Ascending aorta (tissue), 2 donors: ENCODE measurements at regions not wholly inside any gene's neighbourhood (a gene's known extent, or its start where the extent isn't known, plus 50 kb on each side); places are given as distances from the start of the nearest gene placed in this dataset.

Source experiments
- DNase-seq, 2 donors: peaks; one replicate each; pipeline ENCODE4 v3.0.0-alpha.2; 2019; ENCODE audit warnings: low spot score in 2 of 2
- H3K27ac ChIP-seq, 2 donors: fragments of 200-600 bp; sonication (generic); one replicate each; pipeline ENCODE4 v1.5.1; 2016 to 2017; ENCODE audit warnings: mild to moderate bottlenecking in 1 of 2
- H3K27me3 ChIP-seq: fragments of 200-600 bp; sonication (generic); one replicate; pipeline ENCODE4 v1.5.1; 2017
- H3K36me3 ChIP-seq, 2 donors: fragments of 200-600 bp; sonication (generic); one replicate each; pipeline ENCODE4 v1.5.1; 2016
- H3K4me1 ChIP-seq, 2 donors: fragments of 200-600 bp; sonication (generic); one replicate each; pipeline ENCODE4 v1.5.1; 2016 to 2017; ENCODE audit warnings: mild to moderate bottlenecking in 1 of 2
- H3K4me3 ChIP-seq, 2 donors: fragments of 200-600 bp; sonication (generic); one replicate each; pipeline ENCODE4 v1.5.1; 2016 to 2017; ENCODE audit warnings: mild to moderate bottlenecking in 1 of 2
- H3K9me3 ChIP-seq, 2 donors: fragments of 200-600 bp; sonication (generic); one replicate each; pipeline ENCODE4 v1.5.1; 2016
- CTCF ChIP-seq, 3 experiments: fragments of 200-600 bp in 2 of 3; fragments of 450-650 bp in 1 of 3; sonication (generic) in 2 of 3; IDR thresholded peaks; one replicate each; pipeline ENCODE4 v1.5.1; 2016 to 2019; ENCODE audit warnings: antibody characterized with exemption in 3 of 3, mild to moderate bottlenecking in 1 of 3, moderate library complexity in 1 of 3
- intact Hi-C: fragments of 100-400 bp; cut with DNase I; formaldehyde crosslinking; loops from one replicate; pipeline ENCODE4 v1.15.1; 2023

DNA sequence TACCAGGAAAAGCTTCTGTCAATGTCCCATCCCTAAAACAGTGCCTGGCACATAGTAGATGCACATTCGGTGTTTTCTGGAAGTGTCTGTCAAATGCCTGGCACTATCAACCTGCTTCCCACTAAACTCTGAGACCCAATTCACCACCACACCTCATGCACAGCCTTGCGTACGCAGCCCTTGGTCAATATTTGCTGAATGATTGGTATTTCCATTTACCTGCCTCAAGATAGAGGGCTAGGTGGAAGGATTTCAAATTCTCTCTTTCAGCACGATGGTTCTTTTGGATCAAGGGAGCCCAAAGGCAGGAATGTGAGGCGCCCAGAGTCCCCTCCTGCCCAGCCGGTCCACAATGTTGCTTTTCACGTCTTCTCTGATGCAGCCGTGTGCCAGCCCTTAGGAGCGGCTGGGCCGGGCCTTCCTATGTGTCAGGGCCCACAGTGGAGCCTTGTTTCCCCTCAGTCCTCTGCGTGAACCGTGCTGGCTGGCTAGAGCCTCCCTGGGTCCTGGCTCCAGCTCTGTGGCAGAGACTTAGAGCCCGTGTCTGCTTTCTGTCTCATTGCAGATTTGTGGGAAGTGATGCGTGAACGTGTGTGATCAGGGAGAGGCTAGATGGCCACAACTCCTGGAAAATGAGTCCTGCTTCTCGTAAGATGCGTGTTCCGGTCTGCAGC is 99.9 kb upstream of the RFLNA start:
- no peaks in the 10 kb centered on the region for H3K9me3 ChIP-seq
- H3K4me1 ChIP-seq, result peaks cover 0 to 2% of the 10 kb centered on the region in 2 donors
- H3K4me3 ChIP-seq, result no peak overlapping the region
- no peak overlapping the region for H3K27ac ChIP-seq
- no peak for TF ChIP-seq CTCF (IDR thresholded peaks at IDR 0.05)
- no peak for DNase-seq
- H3K36me3 ChIP-seq, result no peaks in the 10 kb centered on the region
- H3K27me3 ChIP-seq, result no peaks in the 10 kb centered on the region
- intact Hi-C loops, result no loop called here

- no peak for DNase-seq
- Histone ChIP-seq H3K27ac (no peak overlapping the region), H3K9me3 (no peaks in the 10 kb centered on the region), H3K36me3 (no peaks in the 10 kb centered on the region), H3K27me3 (no peaks in the 10 kb centered on the region), H3K4me3 (no peak overlapping the region), H3K4me1 (peaks cover 0 to 2% of the 10 kb centered on the region in 2 donors)
- no peak for TF ChIP-seq CTCF (IDR thresholded peaks at IDR 0.05)
- intact Hi-C loops, result no loop called here
Measured at GRCh38 chr12:124195567-124195942, 99.3 kb upstream of the RFLNA start.

GRCh38 chr12:124196236-124196635 is 98.7 kb upstream of the RFLNA start:
- H3K27ac ChIP-seq, result no peak overlapping the region
- no peaks in the 10 kb centered on the region for H3K27me3 ChIP-seq
- H3K4me3 ChIP-seq, result no peak overlapping the region
- H3K4me1 ChIP-seq, result peaks cover 0 to 2% of the 10 kb centered on the region in 2 donors
- intact Hi-C loops, result no loop called here
- H3K36me3 ChIP-seq, result no peaks in the 10 kb centered on the region
- TF ChIP-seq CTCF (IDR thresholded peaks at IDR 0.05), result no peak
- DNase-seq, result no peak
- H3K9me3 ChIP-seq, result no peaks in the 10 kb centered on the region

- Histone ChIP-seq H3K4me1 (no peaks in the 10 kb centered on the region), H3K36me3 (no peaks in the 10 kb centered on the region), H3K4me3 (no peak overlapping the region), H3K9me3 (peaks cover 4 to 17% of the 10 kb centered on the region in 2 donors), H3K27me3 (no peaks in the 10 kb centered on the region), H3K27ac (no peak overlapping the region)
- intact Hi-C loops, result no loop called here
- no peak for TF ChIP-seq CTCF (IDR thresholded peaks at IDR 0.05)
- DNase-seq, result no peak
Measured at GRCh38 chr12:124201248-124201647, 93.6 kb upstream of the RFLNA start.

GRCh38 chr12:124203176-124203575 is 91.7 kb upstream of the RFLNA start:
- H3K27ac ChIP-seq, result no peak overlapping the region
- no peaks in the 10 kb centered on the region for H3K27me3 ChIP-seq
- peaks cover 4 to 17% of the 10 kb centered on the region in 2 donors for H3K9me3 ChIP-seq
- H3K4me3 ChIP-seq, result no peak overlapping the region
- TF ChIP-seq CTCF (IDR thresholded peaks at IDR 0.05), result no peak
- DNase-seq, result no peak
- intact Hi-C loops, result no loop called here
- no peaks in the 10 kb centered on the region for H3K36me3 ChIP-seq
- no peaks in the 10 kb centered on the region for H3K4me1 ChIP-seq

DNA sequence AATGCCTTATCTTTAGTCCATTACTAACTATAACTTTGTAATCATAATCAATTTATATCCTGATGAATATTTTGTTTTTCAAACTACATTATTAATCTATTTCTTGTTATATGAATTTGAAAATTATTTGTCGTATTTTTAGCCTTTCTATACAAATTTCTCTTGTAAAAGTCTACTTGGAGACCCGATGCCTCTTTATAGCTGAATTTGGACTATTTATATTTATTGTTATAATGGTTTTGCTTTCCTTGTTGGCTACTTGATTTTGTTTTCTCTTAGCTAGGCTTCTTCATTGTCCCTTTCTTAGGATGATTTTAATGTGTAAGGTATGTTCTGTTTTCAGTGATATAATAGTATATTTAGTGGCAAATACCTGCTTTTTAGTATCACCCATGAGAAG is 89.5 kb upstream of the RFLNA start:
- Histone ChIP-seq H3K4me1 (no peaks in the 10 kb centered on the region), H3K4me3 (no peak overlapping the region), H3K36me3 (no peaks in the 10 kb centered on the region), H3K27me3 (no peaks in the 10 kb centered on the region), H3K9me3 (peaks cover 4 to 17% of the 10 kb centered on the region in 2 donors), H3K27ac (no peak overlapping the region)
- no peak for TF ChIP-seq CTCF (IDR thresholded peaks at IDR 0.05)
- intact Hi-C loops, result no loop called here
- no peak for DNase-seq
